Osteoblast (primary cell): ENCODE measurements at regions not wholly inside any gene's neighbourhood (a gene's known extent, or its start where the extent isn't known, plus 50 kb on each side); places are given as distances from the start of the nearest gene placed in this dataset.
A peak's percentile ranks its signal among the peaks of the same experiment; 100 is the strongest.

Experiments used
- DNase-seq: peaks from one replicate; pipeline ENCODE4 v3.0.0; 2011; ENCODE audit warnings: low spot score, mixed read lengths; ENCODE audit not compliant: insufficient read length; ENCODE audit errors: missing footprints
- H2AFZ ChIP-seq: 2 replicates; pipeline ENCODE4 v1.6.0; 2011; ENCODE audit warnings: mild to moderate bottlenecking, low read length
- H3K27ac ChIP-seq: 2 replicates; pipeline ENCODE4 v1.5.1; 2011; ENCODE audit warnings: mild to moderate bottlenecking, low read depth, low read length, moderate library complexity
- H3K27me3 ChIP-seq: 2 replicates; pipeline ENCODE4 v1.6.0; 2012; ENCODE audit warnings: mild to moderate bottlenecking, control low read depth, inconsistent platforms, low read length, moderate library complexity; ENCODE audit not compliant: insufficient read depth
- H3K36me3 ChIP-seq: 2 replicates; pipeline ENCODE4 v1.5.1; 2011; ENCODE audit warnings: mild to moderate bottlenecking, low read length, control low read depth, moderate library complexity; ENCODE audit not compliant: insufficient read depth
- H3K4me1 ChIP-seq: 2 replicates; pipeline ENCODE4 v1.5.1; 2011; ENCODE audit warnings: mild to moderate bottlenecking, low read length, control low read depth, moderate library complexity; ENCODE audit not compliant: insufficient read depth
- H3K4me2 ChIP-seq: 2 replicates; pipeline ENCODE4 v1.6.0; 2011; ENCODE audit warnings: mild to moderate bottlenecking, low read length; ENCODE audit not compliant: insufficient read depth
- H3K4me3 ChIP-seq: fragments of 200-600 bp; sonication (generic); 3 replicates; pipeline ENCODE4 v1.5.1; 2012; ENCODE audit warnings: mild to moderate bottlenecking, low read length, inconsistent platforms; ENCODE audit not compliant: insufficient read depth
- H3K79me2 ChIP-seq: 2 replicates; pipeline ENCODE4 v1.6.0; 2012; ENCODE audit warnings: mild to moderate bottlenecking, low read length, control low read depth, inconsistent platforms; ENCODE audit not compliant: insufficient read depth
- H3K9me3 ChIP-seq: 2 replicates; pipeline ENCODE4 v1.5.1; 2011; ENCODE audit warnings: low read depth, low read length, control low read depth
- H4K20me1 ChIP-seq: 2 replicates; pipeline ENCODE4 v1.6.0; 2012; ENCODE audit warnings: mild to moderate bottlenecking, low read length, control low read depth; ENCODE audit not compliant: insufficient read depth
- CTCF ChIP-seq: IDR thresholded peaks from 2 replicates; pipeline ENCODE4 v1.5.1; 2011; ENCODE audit warnings: mild to moderate bottlenecking, low read depth, low read length, moderate library complexity; ENCODE audit errors: extremely low read depth

DNA sequence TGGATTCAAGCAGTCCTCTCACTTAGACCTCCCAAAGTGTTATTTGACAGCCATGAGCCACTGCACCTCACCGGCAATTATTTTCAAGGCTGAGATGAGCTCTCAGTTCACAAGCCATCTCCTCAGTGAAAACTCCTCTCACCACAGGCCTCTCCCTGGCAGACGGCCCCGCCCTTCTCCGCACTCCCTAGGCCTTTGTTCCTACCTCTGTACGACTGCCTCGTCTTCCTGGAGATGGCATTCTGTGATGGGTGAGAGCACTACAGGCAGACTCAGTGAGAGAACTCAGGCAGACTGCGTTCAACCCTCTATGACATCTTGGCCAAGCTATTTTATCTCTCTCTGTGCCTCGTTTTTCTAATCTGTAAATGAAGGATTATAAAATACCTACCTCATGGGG lies 67.0 kb upstream of the TPM1 start:
- peaks cover 36% of the 10 kb centered on the region for H3K4me1 ChIP-seq
- no peaks in the 10 kb centered on the region for H3K36me3 ChIP-seq
- no peaks in the 10 kb centered on the region for H3K9me3 ChIP-seq
- no peaks in the 10 kb centered on the region for H3K79me2 ChIP-seq
- TF ChIP-seq CTCF: no peak
- H3K27ac ChIP-seq: no peak overlapping the region
- no peaks in the 10 kb centered on the region for H3K27me3 ChIP-seq
- no peak overlapping the region for H2AFZ ChIP-seq
- H4K20me1 ChIP-seq: no peaks in the 10 kb centered on the region
- no peak overlapping the region for H3K4me3 ChIP-seq
- H3K4me2 ChIP-seq: no peak overlapping the region
- DNase-seq: no peak

DNA sequence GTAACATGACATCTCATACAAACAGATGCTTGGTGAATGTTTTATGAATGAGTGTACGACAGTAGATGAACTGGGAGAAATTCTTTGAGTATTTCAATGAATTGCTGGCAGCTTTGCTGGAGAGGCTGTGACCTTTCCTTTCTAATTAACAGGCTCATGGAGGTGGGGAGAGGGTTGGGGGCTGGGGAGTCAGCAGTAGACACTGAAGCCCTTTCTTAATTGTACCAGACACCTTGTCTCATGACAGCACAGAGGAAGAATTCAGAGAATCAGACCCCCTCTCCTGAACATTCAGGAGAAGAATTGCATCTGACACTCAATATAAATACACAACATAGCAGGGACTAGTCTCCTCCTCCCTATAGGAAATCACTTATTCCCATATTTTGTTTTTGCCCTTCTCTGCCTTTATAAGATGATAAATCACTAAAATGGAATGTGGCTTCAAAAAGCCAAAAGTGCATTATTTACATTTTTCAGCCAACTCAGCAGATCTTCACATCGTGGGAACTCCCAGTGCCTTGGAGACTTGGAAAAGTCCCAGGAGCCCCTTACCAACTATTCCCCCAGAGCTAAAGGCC lies 66.2 kb upstream of the TPM1 start:
- Histone ChIP-seq H3K27me3 (no peaks in the 10 kb centered on the region), H3K4me2 (peak overlapping the region; percentile 12), H3K9me3 (no peaks in the 10 kb centered on the region), H3K27ac (peak overlapping the region; percentile 58), H2AFZ (no peak overlapping the region), H3K4me3 (no peak overlapping the region), H3K36me3 (no peaks in the 10 kb centered on the region), H3K79me2 (no peaks in the 10 kb centered on the region), H3K4me1 (peaks cover 36% of the 10 kb centered on the region), H4K20me1 (no peaks in the 10 kb centered on the region)
- no peak for DNase-seq
- no peak for TF ChIP-seq CTCF

DNA sequence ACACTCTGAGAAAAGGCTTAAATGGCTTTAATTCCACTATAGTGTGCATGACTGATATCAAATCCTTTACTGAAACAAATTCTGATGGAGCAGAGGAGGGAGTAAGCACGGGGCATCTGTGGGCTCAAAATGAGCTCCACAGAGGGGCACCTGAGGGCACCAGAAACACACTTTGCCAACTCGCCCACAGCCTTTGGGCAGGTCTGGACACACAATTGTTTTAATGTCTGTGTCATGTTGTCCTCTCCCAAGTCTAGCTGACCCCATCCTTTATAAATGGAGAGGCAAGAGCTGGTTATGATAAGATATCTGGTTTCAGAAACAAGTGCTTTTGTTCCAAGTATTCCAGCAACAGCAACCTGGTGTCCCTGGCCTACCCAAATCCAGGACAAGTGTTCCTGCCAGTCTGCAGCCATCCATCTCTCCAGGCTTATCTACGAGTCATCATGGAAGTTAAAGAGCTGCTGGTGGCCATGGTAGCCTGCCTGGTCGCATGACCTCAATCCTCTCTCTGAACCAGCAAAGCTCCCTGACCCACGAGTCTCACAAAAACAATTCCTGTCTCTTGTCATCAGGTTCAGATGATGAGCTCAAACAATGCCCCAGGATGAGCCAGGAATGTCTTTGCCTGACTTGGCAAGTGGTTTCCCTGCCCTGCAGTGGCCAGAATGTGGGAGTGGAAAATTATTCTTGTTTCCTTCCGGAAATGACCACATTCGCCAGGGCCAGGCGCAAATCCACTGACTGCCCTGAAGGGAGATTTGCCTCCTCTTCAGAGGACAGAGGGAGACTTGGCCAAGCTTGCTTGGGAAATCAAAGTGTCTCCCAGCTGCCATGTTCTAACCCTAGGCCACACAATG lies 64.4 kb upstream of the TPM1 start:
- TF ChIP-seq CTCF: no peak
- Histone ChIP-seq H3K4me1 (peaks cover 29% of the 10 kb centered on the region), H3K27ac (peak overlapping the region; percentile 79), H3K79me2 (no peaks in the 10 kb centered on the region), H2AFZ (peak overlapping the region; percentile 19), H3K4me2 (peak overlapping the region; percentile 1), H3K9me3 (no peaks in the 10 kb centered on the region), H3K27me3 (no peaks in the 10 kb centered on the region), H4K20me1 (no peaks in the 10 kb centered on the region), H3K4me3 (no peak overlapping the region), H3K36me3 (no peaks in the 10 kb centered on the region)
- DNase-seq: peak; percentile 64

GRCh38 chr15:62979252-62979651 lies 63.3 kb upstream of the TPM1 start:
- DNase-seq: no peak

More at GRCh38 chr15:62979252-62979651, 63.3 kb upstream of the TPM1 start:
- Histone ChIP-seq H4K20me1 (no peaks in the 10 kb centered on the region), H3K27me3 (no peaks in the 10 kb centered on the region), H3K36me3 (no peaks in the 10 kb centered on the region), H3K4me3 (no peak overlapping the region), H2AFZ (no peak overlapping the region), H3K4me2 (no peak overlapping the region), H3K27ac (peak overlapping the region; percentile 79), H3K4me1 (peaks cover 26% of the 10 kb centered on the region), H3K9me3 (no peaks in the 10 kb centered on the region), H3K79me2 (no peaks in the 10 kb centered on the region)
- TF ChIP-seq CTCF: no peak
